Endothelial cell of umbilical vein (primary cell): ENCODE measurements at regions not wholly inside any gene's neighbourhood (a gene's known extent, or its start where the extent isn't known, plus 50 kb on each side); places are given as distances from the start of the nearest gene placed in this dataset.

Experiments
- BruUV-seq: library from RNA; stranded (reverse); fragments of 400-500 nt; replicated peaks from 2 replicates; lab custom pipeline; 2021; lab: Mats Ljungman, UMichigan
- CTCF ChIA-PET: fragments of 300-600, 350-600 bp; sonication (Branson Sonifier 250); formaldehyde crosslinking; loops from one replicate; lab custom pipeline; 2021; ENCODE audit warnings: antibody characterized with exemption, inconsistent platforms; lab: Charles Lee
- POLR2A ChIA-PET: fragments of 300-600, 350-600 bp; sonication (Branson Sonifier 250); formaldehyde crosslinking; loops from one replicate; lab custom pipeline; 2021; ENCODE audit warnings: antibody characterized with exemption, inconsistent platforms; lab: Charles Lee
- DNase-seq: peaks from one replicate; pipeline ENCODE4 v3.0.0-alpha.2; 2011; ENCODE audit warnings: low read depth, low spot score
- FAIRE-seq: peaks from 2 replicates; lab custom pipeline; 2011; peaks lifted over from hg19 to GRCh38; lab: Jason Lieb, UNC
- H2AFZ ChIP-seq: 2 replicates; pipeline ENCODE4 v1.6.0; 2012; ENCODE audit warnings: low read depth, low read length, control low read depth, inconsistent platforms
- H3K27ac ChIP-seq: 2 replicates; pipeline ENCODE4 v1.5.1; 2011; ENCODE audit warnings: low read depth, mild to moderate bottlenecking, control low read depth, low read length, moderate library complexity; ENCODE audit not compliant: insufficient read depth
- H3K27me3 ChIP-seq, 2 experiments: 2 replicates each; pipeline versions ENCODE4 v1.6.0 to v1.6.1; 2011; ENCODE audit warnings: low read length in 2 of 2, mixed read lengths in 1 of 2; ENCODE audit not compliant: control insufficient read depth in 2 of 2, insufficient read depth in 2 of 2
- H3K36me3 ChIP-seq, 2 experiments: 2 replicates in 1 of 2; 3 replicates in 1 of 2; pipeline ENCODE4 v1.5.1; 2011; ENCODE audit warnings: low read length in 2 of 2, mild to moderate bottlenecking in 1 of 2, moderate library complexity in 1 of 2; ENCODE audit not compliant: control insufficient read depth in 2 of 2, insufficient read depth in 2 of 2; ENCODE audit errors: extremely low read depth in 1 of 2
- H3K4me1 ChIP-seq: 3 replicates; pipeline ENCODE4 v1.5.1; 2011; ENCODE audit warnings: mild to moderate bottlenecking, low read length; ENCODE audit not compliant: control insufficient read depth, insufficient read depth; ENCODE audit errors: extremely low read depth
- H3K4me2 ChIP-seq: 2 replicates; pipeline ENCODE4 v1.6.1; 2011; ENCODE audit warnings: low read length, control low read depth, mixed read lengths; ENCODE audit not compliant: insufficient read depth
- H3K4me3 ChIP-seq, 3 experiments: fragments of 200-600 bp in 1 of 3; sonication (generic), shearing (Covaris generic) in 1 of 3; replicated peaks in 1 of 3; 2 replicates each; pipeline ENCODE4 v1.5.1; 2011 to 2016; ENCODE audit warnings: control low read depth in 3 of 3, low read length in 3 of 3, mild to moderate bottlenecking in 2 of 3, inconsistent platforms in 1 of 3, low read depth in 1 of 3, moderate library complexity in 1 of 3; ENCODE audit not compliant: insufficient read depth in 1 of 3
- H3K79me2 ChIP-seq: 2 replicates; pipeline ENCODE4 v1.6.0; 2012; ENCODE audit warnings: low read length, inconsistent platforms; ENCODE audit not compliant: control insufficient read depth, insufficient read depth
- H3K9ac ChIP-seq: replicated peaks from 2 replicates; pipeline ENCODE3; 2011; ENCODE audit warnings: low read length, control low read depth; ENCODE audit not compliant: insufficient read depth; ENCODE audit errors: extremely low read depth
- H3K9me1 ChIP-seq: replicated peaks from 3 replicates; pipeline ENCODE4 v1.6.0; 2011; ENCODE audit warnings: mild to moderate bottlenecking, low read length; ENCODE audit not compliant: control insufficient read depth, insufficient read depth; ENCODE audit errors: extremely low read depth
- H3K9me3 ChIP-seq: replicated peaks from 2 replicates; pipeline ENCODE4 v1.5.1; 2012; ENCODE audit warnings: low read length, inconsistent platforms; ENCODE audit not compliant: control insufficient read depth, insufficient read depth
- H4K20me1 ChIP-seq: replicated peaks from 2 replicates; pipeline ENCODE3; 2011; ENCODE audit warnings: mild to moderate bottlenecking, low read length; ENCODE audit not compliant: control insufficient read depth, insufficient read depth; ENCODE audit errors: extremely low read depth
- EZH2 ChIP-seq: IDR thresholded peaks from 2 replicates; pipeline ENCODE4 v1.6.1; 2012; ENCODE audit warnings: borderline replicate concordance, low read depth, mild to moderate bottlenecking, moderate library complexity, low read length, inconsistent platforms; ENCODE audit not compliant: severe bottlenecking
- FOS ChIP-seq: IDR thresholded peaks from 2 replicates; pipeline ENCODE4 v1.6.1; 2011; ENCODE audit warnings: mild to moderate bottlenecking, low read length, moderate library complexity, borderline replicate concordance; ENCODE audit not compliant: insufficient read depth
- GATA2 ChIP-seq: IDR thresholded peaks from 2 replicates; pipeline ENCODE4 v1.7.0; 2011; ENCODE audit warnings: low read depth, mild to moderate bottlenecking, moderate library complexity, mixed read lengths, low read length; ENCODE audit not compliant: insufficient read length, insufficient read depth
- JUN ChIP-seq: IDR thresholded peaks from 2 replicates; pipeline ENCODE4 v1.6.1; 2011; ENCODE audit warnings: borderline replicate concordance, low read depth; ENCODE audit not compliant: insufficient read length, insufficient read depth
- MAX ChIP-seq: IDR thresholded peaks from 2 replicates; pipeline ENCODE4 v1.6.1; 2011; ENCODE audit not compliant: insufficient read depth, insufficient read length
- MYC ChIP-seq: IDR thresholded peaks from one replicate; pipeline ENCODE4 v1.6.1; 2011; ENCODE audit warnings: mild to moderate bottlenecking, low read depth, low read length
- POLR2A ChIP-seq: IDR thresholded peaks from 2 replicates; pipeline ENCODE4 v1.6.1; 2012; ENCODE audit warnings: low read depth, mild to moderate bottlenecking, control low read depth, low read length
- POLR2AphosphoS5 ChIP-seq: IDR thresholded peaks from 2 replicates; pipeline ENCODE4 v1.6.1; 2012; ENCODE audit warnings: low read depth, mild to moderate bottlenecking, control low read depth, low read length, moderate library complexity; ENCODE audit not compliant: insufficient read depth
- dilution Hi-C: fragments of 300-500 bp; cut with MboI; formaldehyde crosslinking; loops from one replicate; pipeline ENCODE4 v1.15.0; 2019; ENCODE audit warnings: low sequenced_read_pairs; ENCODE audit not compliant: extremely low pct_ligation_motif_present
- intact Hi-C: fragments of 100-400 bp; cut with micrococcal nuclease; formaldehyde crosslinking; loops from one replicate; pipeline ENCODE4 v1.10.0; 2022
- TF ChIP-seq, protein P1 (sequence below), 2 donors: IDR thresholded peaks; 1 replicate in 1 of 2; 2 replicates in 1 of 2; pipeline ENCODE4 v1.5.1; 2011; ENCODE audit warnings: low read length in 2 of 2, mild to moderate bottlenecking in 2 of 2, moderate library complexity in 2 of 2, control low read depth in 1 of 2, inconsistent platforms in 1 of 2, low read depth in 1 of 2; ENCODE audit not compliant: insufficient read depth in 1 of 2; ENCODE audit errors: extremely low read depth in 1 of 2

- dilution Hi-C loops: no loop called here
- Histone ChIP-seq H3K79me2 (no peaks in the 10 kb centered on the region), H3K27me3 (no peaks in the 10 kb centered on the region), H3K36me3 (no peaks in the 10 kb centered on the region), H3K4me2 (no peak overlapping the region), H3K9me3 (no peaks in the 10 kb centered on the region), H3K9ac (no peak overlapping the region), H3K4me3 (no peak overlapping the region), H4K20me1 (no peaks in the 10 kb centered on the region), H3K27ac (no peak overlapping the region), H3K9me1 (no peaks in the 10 kb centered on the region), H2AFZ (no peak overlapping the region), H3K4me1 (no peaks in the 10 kb centered on the region)
- no TSS peak for BruUV-seq
- CTCF ChIA-PET: no interaction called here
- TF ChIP-seq FOS (no peak), GATA2 (no peak)
- TF ChIP-seq, protein P1, sequence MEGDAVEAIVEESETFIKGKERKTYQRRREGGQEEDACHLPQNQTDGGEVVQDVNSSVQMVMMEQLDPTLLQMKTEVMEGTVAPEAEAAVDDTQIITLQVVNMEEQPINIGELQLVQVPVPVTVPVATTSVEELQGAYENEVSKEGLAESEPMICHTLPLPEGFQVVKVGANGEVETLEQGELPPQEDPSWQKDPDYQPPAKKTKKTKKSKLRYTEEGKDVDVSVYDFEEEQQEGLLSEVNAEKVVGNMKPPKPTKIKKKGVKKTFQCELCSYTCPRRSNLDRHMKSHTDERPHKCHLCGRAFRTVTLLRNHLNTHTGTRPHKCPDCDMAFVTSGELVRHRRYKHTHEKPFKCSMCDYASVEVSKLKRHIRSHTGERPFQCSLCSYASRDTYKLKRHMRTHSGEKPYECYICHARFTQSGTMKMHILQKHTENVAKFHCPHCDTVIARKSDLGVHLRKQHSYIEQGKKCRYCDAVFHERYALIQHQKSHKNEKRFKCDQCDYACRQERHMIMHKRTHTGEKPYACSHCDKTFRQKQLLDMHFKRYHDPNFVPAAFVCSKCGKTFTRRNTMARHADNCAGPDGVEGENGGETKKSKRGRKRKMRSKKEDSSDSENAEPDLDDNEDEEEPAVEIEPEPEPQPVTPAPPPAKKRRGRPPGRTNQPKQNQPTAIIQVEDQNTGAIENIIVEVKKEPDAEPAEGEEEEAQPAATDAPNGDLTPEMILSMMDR (IDR thresholded peaks at IDR 0.05; ENCODE audit: extremely low read depth in 1 of 2, insufficient read depth in 1 of 2, low read depth in 1 of 2, low read length in 2 of 2): no peak
- FAIRE-seq (no peak), DNase-seq (no peak)
- POLR2A ChIA-PET: no interaction called here
- intact Hi-C loops: no loop called here
These were observed 757.6 kb downstream of the GBE1 start for GRCh38 chr3:81003817-81004216.

GRCh38 chr3:81003008-81003645 is 758.3 kb downstream of the GBE1 start:
- no peak overlapping the region for H2AFZ ChIP-seq
- H3K36me3 ChIP-seq: no peaks in the 10 kb centered on the region
- no peak overlapping the region for H3K9ac ChIP-seq
- no TSS peak for BruUV-seq
- H3K4me1 ChIP-seq: no peaks in the 10 kb centered on the region
- H4K20me1 ChIP-seq: no peaks in the 10 kb centered on the region
- no peaks in the 10 kb centered on the region for H3K79me2 ChIP-seq
- intact Hi-C loops: no loop called here
- no peaks in the 10 kb centered on the region for H3K27me3 ChIP-seq
- FAIRE-seq (no peak), DNase-seq (no peak)
- ChIA-PET POLR2A (no interaction called here), CTCF (no interaction called here)
- no peak overlapping the region for H3K4me3 ChIP-seq
- TF ChIP-seq GATA2 (no peak), POLR2AphosphoS5 (no peak), POLR2A (no peak), EZH2 (no peak), FOS (no peak), MAX (no peak), MYC (no peak), JUN (no peak)
- TF ChIP-seq, protein P1 (IDR thresholded peaks at IDR 0.05; ENCODE audit: extremely low read depth in 1 of 2, insufficient read depth in 1 of 2, low read depth in 1 of 2, low read length in 2 of 2): no peak
- dilution Hi-C loops: no loop called here
- H3K9me1 ChIP-seq: no peaks in the 10 kb centered on the region
- no peak overlapping the region for H3K27ac ChIP-seq
- H3K9me3 ChIP-seq: no peaks in the 10 kb centered on the region
- H3K4me2 ChIP-seq: no peak overlapping the region
